DND-41 (cell line): ENCODE measurements at regions not wholly inside any gene's neighbourhood (a gene's known extent, or its start where the extent isn't known, plus 50 kb on each side); places are given as distances from the start of the nearest gene placed in this dataset.

Source experiments
- ATAC-seq: fragments of 200-7000 bp; cut with Tn5 transposase; 3 replicates; pipeline ENCODE4 v1.9.1; 2021; ENCODE audit warnings: low read depth; ENCODE audit not compliant: insufficient read depth
- DNase-seq: peaks from one replicate; pipeline ENCODE4 v3.0.0-alpha.2; 2020
- H2AFZ ChIP-seq: 2 replicates; pipeline ENCODE4 v1.6.0; 2012; ENCODE audit warnings: low read depth, low read length
- H3K27ac ChIP-seq: 2 replicates; pipeline ENCODE4 v1.5.1; 2012; ENCODE audit warnings: low read length, inconsistent platforms
- H3K27me3 ChIP-seq: fragments of 200-600 bp; sonication (generic); 2 replicates; pipeline ENCODE4 v1.6.0; 2012; ENCODE audit warnings: low read length, mild to moderate bottlenecking, inconsistent platforms; ENCODE audit not compliant: insufficient read depth, poor library complexity
- H3K36me3 ChIP-seq: 2 replicates; pipeline ENCODE4 v1.5.1; 2012; ENCODE audit warnings: low read length, inconsistent platforms; ENCODE audit not compliant: insufficient read depth
- H3K4me1 ChIP-seq: 2 replicates; pipeline ENCODE4 v1.5.1; 2012; ENCODE audit warnings: mild to moderate bottlenecking, low read length; ENCODE audit not compliant: insufficient read depth
- H3K4me2 ChIP-seq: 2 replicates; pipeline ENCODE4 v1.6.0; 2012; ENCODE audit warnings: mild to moderate bottlenecking, moderate library complexity, low read length, inconsistent platforms; ENCODE audit not compliant: insufficient read depth
- H3K4me3 ChIP-seq, 2 experiments: fragments of 200-600 bp in 1 of 2; shearing (Covaris generic) in 1 of 2; 2 replicates each; pipeline ENCODE4 v1.5.1; 2012 to 2016; ENCODE audit warnings: inconsistent platforms in 2 of 2, low read length in 2 of 2, mild to moderate bottlenecking in 2 of 2, low read depth in 1 of 2, moderate library complexity in 1 of 2
- H3K79me2 ChIP-seq: 2 replicates; pipeline ENCODE4 v1.6.0; 2012; ENCODE audit warnings: low read length, inconsistent platforms; ENCODE audit not compliant: insufficient read depth
- H3K9ac ChIP-seq: 2 replicates; pipeline ENCODE4 v1.6.0; 2012; ENCODE audit warnings: low read depth, mild to moderate bottlenecking, inconsistent platforms, low read length, moderate library complexity
- H3K9me3 ChIP-seq: 2 replicates; pipeline ENCODE4 v1.5.1; 2012; ENCODE audit warnings: low read length, moderate library complexity, mild to moderate bottlenecking, inconsistent platforms; ENCODE audit not compliant: insufficient read depth, severe bottlenecking
- H4K20me1 ChIP-seq: 2 replicates; pipeline ENCODE4 v1.6.0; 2012; ENCODE audit warnings: low read length; ENCODE audit not compliant: insufficient read depth
- EZH2 ChIP-seq: IDR thresholded peaks from 3 replicates; pipeline ENCODE4 v1.6.1; 2012; ENCODE audit warnings: borderline replicate concordance, low read depth, mild to moderate bottlenecking, moderate library complexity, low read length, inconsistent platforms; ENCODE audit not compliant: severe bottlenecking
- TF ChIP-seq, protein P1 (sequence below): IDR thresholded peaks from 2 replicates; pipeline ENCODE4 v1.5.1; 2012; ENCODE audit warnings: borderline replicate concordance, low read length, moderate library complexity, mild to moderate bottlenecking; ENCODE audit not compliant: poor library complexity, severe bottlenecking; ENCODE audit errors: extremely low read depth

- no peaks in the 10 kb centered on the region for H3K79me2 ChIP-seq
- no peak for TF ChIP-seq EZH2
- TF ChIP-seq, protein P1, sequence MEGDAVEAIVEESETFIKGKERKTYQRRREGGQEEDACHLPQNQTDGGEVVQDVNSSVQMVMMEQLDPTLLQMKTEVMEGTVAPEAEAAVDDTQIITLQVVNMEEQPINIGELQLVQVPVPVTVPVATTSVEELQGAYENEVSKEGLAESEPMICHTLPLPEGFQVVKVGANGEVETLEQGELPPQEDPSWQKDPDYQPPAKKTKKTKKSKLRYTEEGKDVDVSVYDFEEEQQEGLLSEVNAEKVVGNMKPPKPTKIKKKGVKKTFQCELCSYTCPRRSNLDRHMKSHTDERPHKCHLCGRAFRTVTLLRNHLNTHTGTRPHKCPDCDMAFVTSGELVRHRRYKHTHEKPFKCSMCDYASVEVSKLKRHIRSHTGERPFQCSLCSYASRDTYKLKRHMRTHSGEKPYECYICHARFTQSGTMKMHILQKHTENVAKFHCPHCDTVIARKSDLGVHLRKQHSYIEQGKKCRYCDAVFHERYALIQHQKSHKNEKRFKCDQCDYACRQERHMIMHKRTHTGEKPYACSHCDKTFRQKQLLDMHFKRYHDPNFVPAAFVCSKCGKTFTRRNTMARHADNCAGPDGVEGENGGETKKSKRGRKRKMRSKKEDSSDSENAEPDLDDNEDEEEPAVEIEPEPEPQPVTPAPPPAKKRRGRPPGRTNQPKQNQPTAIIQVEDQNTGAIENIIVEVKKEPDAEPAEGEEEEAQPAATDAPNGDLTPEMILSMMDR = no peak
- no peak overlapping the region for H3K27ac ChIP-seq
- no peaks in the 10 kb centered on the region for H4K20me1 ChIP-seq
- H3K9ac ChIP-seq = no peak overlapping the region
- no peak overlapping the region for H3K4me2 ChIP-seq
- H3K9me3 ChIP-seq = no peaks in the 10 kb centered on the region
- H3K36me3 ChIP-seq = no peaks in the 10 kb centered on the region
- H3K4me3 ChIP-seq = no peak overlapping the region
- ATAC-seq = no peak
- H2AFZ ChIP-seq = no peak overlapping the region
- DNase-seq = no peak
- H3K4me1 ChIP-seq = no peaks in the 10 kb centered on the region
- no peaks in the 10 kb centered on the region for H3K27me3 ChIP-seq
Observed at GRCh38 chr5:71957292-71957898, 149.9 kb upstream of the MAP1B start.

DNA sequence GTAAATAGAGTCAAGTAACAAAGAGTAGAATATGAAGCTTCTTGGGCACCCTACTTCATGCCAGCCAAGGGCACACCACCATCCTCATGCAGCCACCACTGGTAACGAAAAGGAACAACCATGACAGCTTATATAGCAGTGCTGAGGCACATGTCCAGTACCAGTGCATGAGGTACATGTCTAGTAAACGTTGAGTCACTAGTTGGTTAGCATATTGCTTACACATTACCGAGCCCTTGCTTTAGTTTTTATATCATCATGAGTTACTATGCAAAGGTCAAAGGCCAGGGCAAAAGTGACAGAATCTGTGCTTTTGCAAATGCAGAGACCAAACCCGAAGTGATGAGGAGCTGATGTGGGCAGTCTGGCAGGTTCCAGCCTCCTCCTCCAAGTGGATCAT, 147.1 kb upstream of the MAP1B start:
- no peak overlapping the region for H3K4me3 ChIP-seq
- no peak overlapping the region for H2AFZ ChIP-seq
- no peaks in the 10 kb centered on the region for H4K20me1 ChIP-seq
- no peak overlapping the region for H3K9ac ChIP-seq
- H3K27me3 ChIP-seq = no peaks in the 10 kb centered on the region
- H3K4me2 ChIP-seq = no peak overlapping the region
- TF ChIP-seq, protein P1 = no peak
- TF ChIP-seq EZH2 = no peak
- no peaks in the 10 kb centered on the region for H3K9me3 ChIP-seq
- DNase-seq (no peak), ATAC-seq (no peak)
- H3K79me2 ChIP-seq = no peaks in the 10 kb centered on the region
- H3K36me3 ChIP-seq = no peaks in the 10 kb centered on the region
- H3K4me1 ChIP-seq = no peaks in the 10 kb centered on the region
- no peak overlapping the region for H3K27ac ChIP-seq

- Histone ChIP-seq H3K79me2 (no peaks in the 10 kb centered on the region), H3K9ac (no peak overlapping the region)
- no peak for ATAC-seq
Observed at GRCh38 chr5:71961786-71962185, 145.5 kb upstream of the MAP1B start.

GRCh38 chr5:71969460-71969859, 137.8 kb upstream of the MAP1B start:
- no peak for ATAC-seq
- H3K4me3 ChIP-seq = no peak overlapping the region
- H2AFZ ChIP-seq = no peak overlapping the region
- H3K36me3 ChIP-seq = no peaks in the 10 kb centered on the region
- no peak for DNase-seq
- no peaks in the 10 kb centered on the region for H3K79me2 ChIP-seq
- H3K9ac ChIP-seq = no peak overlapping the region
- no peaks in the 10 kb centered on the region for H3K9me3 ChIP-seq
- H3K4me2 ChIP-seq = no peak overlapping the region
- H3K27me3 ChIP-seq = peaks cover 3% of the 10 kb centered on the region
- no peak overlapping the region for H3K27ac ChIP-seq
- TF ChIP-seq, protein P1 = no peak
- TF ChIP-seq EZH2 = no peak
- no peaks in the 10 kb centered on the region for H3K4me1 ChIP-seq
- H4K20me1 ChIP-seq = no peaks in the 10 kb centered on the region

More at GRCh38 chr5:71961786-71962185, 145.5 kb upstream of the MAP1B start:
- H3K4me2 ChIP-seq = no peak overlapping the region
- no peak overlapping the region for H2AFZ ChIP-seq
- no peaks in the 10 kb centered on the region for H3K4me1 ChIP-seq
- H3K27me3 ChIP-seq = no peaks in the 10 kb centered on the region
- no peaks in the 10 kb centered on the region for H4K20me1 ChIP-seq
- H3K36me3 ChIP-seq = no peaks in the 10 kb centered on the region
- no peak for TF ChIP-seq EZH2
- no peaks in the 10 kb centered on the region for H3K9me3 ChIP-seq
- no peak overlapping the region for H3K4me3 ChIP-seq
- DNase-seq = no peak
- no peak overlapping the region for H3K27ac ChIP-seq
